G401 (cell line): ENCODE measurements at regions not wholly inside any gene's neighbourhood (a gene's known extent, or its start where the extent isn't known, plus 50 kb on each side); places are given as distances from the start of the nearest gene placed in this dataset.
A peak's percentile ranks its signal among the peaks of the same experiment; 100 is the strongest.

Experiments used
- DNase-seq: peaks from one replicate; pipeline ENCODE4 v3.0.0-alpha.2; 2015; ENCODE audit warnings: low spot score
- in situ Hi-C: cut with HindIII; loops from 2 replicates; pipeline ENCODE4 v1.10.0; 2016; ENCODE audit warnings: low sequenced_read_pairs, mixed read lengths

DNA sequence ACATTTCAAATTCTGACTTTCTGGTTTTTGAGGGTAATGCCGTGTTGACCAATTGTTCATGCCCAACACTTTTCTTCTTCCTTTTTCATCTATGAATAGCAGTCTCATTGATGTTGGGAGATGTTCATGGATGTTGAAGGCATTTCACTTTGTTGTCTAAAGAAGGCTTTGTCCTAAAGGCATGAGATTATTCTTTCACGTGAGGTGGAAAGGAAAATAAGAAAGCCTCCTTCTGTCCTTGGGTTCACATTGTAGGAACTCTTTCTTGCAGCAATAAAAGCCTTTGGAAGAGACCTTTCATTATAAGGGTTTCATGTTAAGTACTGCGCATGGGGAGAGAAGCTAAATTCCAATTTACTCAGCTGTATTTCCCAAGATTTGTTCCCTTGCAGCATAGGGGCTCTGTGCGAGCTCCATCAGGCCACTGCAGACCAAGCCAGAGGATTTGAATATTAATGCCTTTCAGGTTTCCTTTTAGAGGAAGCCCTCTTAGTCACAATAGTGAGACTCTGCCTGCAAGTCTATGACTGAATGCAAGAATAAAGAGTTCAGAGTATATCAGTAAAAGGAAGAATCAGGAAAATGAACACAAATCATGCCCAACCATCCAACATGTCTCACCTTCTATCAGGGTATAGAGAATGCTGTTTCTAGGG is 274.6 kb downstream of the TMEM38B start:
- in situ Hi-C loops = no loop called here
- no peak for DNase-seq

DNA sequence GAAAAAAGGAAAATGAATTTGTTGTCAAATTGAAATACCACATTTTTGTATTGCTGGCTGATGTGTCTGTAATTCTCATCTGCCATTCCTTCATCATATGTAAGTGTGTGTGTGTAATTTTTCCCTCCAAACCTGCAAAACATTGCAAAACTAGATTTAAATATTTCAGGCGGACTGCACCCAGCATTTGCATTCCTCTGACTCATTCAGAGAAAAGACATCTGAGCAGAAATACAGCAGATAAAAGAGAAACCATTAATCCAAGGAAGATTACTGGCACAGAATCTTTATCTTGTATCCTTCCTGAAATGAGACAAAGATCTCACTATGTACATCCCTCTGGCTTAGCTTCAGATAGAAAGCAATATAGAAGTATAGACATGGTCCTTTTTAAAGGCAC is 275.3 kb downstream of the TMEM38B start:
- in situ Hi-C loops = no loop called here
- no peak for DNase-seq

DNA sequence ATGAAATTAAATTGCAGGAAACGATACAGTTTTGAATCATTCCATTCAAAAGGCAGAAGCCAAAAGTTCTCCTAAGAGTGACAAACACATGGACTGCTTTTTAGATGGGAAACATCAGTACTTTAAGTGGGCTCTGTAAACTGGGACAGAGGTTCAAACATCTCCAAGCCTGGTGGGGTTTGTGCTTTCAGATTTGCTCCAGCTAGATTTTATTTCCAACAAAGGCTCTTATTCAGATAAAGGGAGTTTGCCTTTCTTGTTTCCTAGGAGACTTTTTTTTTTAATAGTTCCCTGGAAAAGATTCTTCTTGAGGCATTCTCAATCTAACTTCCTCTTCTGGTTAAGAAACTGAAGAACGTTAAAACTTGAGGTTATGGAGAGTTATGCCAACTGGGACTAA is 277.6 kb downstream of the TMEM38B start:
- no peak for DNase-seq
- in situ Hi-C loops = no loop called here

DNA sequence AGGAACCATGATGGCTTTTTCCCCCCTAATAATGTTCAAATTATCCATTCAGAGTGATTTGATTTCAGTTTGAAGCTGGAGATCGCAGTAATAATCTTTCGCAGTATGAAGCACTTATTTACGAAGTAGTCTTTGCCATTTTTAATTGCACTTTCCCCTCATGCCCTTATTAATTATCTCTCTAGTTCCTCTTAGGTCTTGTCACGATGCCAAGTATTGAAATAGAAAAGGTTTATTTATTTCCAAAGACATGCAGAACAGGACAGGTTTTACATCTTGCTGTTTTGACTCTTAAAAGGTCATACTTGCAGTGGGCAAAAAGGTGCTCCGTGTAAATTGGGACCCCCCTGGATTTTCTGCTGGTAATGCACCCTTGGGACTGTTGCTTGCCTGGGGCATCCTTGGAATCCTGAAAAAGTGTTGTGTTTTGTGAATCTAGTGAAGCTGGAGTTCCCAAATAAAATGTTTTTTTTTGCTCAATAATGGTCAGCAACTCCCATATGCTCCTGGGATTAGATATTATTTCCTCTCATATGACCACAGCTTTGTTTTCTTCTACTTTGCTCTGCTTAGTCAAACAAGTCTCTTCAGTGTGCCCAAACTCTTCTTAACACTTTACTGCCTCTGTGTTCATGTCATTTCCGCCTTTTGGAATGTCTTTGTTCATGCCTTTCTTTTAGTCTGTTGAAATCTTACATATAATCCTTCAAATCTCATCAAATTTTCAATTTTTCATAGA is 278.3 kb downstream of the TMEM38B start:
- DNase-seq = no peak
- in situ Hi-C loops = no loop called here

DNA sequence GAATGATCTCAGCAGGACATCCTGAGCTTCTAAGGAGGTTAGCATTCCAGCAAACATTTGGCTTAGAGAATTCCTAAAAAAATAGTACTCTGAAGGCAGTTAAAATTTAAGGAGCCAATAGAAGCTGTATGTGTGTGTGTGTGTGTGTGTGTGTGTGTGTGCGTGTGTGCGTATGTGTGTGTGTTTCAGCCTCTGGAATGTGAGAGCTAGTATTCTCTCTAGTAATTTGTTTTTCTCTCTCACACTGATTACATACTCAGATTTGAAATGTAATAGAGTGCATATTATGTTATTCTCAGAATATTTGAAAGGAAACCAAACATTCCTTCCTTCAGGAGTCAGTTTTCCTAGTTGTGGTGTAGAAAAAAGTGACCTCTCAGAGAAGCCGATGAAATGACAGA is 279.6 kb downstream of the TMEM38B start:
- DNase-seq = no peak
- in situ Hi-C loops = no loop called here

DNA sequence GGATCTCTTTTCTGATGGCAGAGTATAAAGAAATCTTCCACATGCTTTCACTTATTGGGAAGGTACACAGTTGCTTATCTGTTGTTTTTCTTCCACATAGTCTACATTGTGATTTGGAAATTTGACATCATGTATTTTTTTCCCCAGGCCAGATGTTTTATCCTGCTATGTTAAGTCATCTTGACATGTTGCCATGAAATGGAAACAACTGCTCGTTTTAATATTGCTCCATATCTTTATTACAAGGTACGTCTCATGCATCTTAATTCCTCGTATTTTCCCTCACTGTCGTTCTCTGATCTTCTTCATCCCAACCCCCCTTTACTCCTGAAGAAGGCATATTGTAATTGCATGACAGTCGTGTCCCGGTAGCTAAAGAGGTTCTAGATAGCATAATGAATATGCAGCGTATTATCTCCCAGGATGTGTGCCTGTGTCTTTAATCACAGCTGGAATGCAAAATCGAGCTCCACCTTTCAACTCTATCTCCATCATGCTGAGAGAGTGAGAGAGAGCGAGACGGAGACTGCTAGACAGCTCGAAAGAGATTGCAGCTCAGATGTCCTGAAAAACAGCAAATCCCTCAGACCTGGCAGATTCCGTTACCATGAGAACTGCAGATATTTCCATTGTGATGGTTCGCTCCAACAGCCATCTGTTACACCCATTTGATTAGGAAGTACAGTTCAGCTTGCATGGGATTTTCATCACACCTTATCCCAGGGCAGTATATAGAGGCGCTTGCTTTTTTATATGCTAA is 281.7 kb downstream of the TMEM38B start:
- in situ Hi-C loops = no loop called here

DNA sequence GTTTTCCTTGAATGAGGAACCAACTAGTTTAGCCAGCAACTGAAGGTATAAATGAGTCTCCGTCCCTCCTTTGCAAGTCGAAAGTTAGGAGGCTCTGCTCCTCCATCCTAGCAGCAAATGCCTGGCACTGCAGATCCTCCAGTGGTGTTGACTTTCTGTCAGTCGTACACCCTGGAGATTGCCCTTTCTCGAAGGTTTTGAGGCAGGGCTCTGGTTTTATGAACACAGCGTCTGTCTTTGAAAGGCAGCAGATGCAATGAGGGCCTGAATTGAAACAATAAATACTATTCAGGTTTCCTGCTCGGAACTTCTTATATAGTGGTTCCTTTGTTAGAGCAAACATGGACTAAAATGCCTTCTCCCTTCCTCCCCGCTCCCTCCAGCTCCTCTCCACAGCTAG is 284.0 kb downstream of the TMEM38B start:
- no peak for DNase-seq
- in situ Hi-C loops = no loop called here

More for the DNA sequence above, 281.7 kb downstream of the TMEM38B start:
- peak; percentile 83 for DNase-seq

DNA sequence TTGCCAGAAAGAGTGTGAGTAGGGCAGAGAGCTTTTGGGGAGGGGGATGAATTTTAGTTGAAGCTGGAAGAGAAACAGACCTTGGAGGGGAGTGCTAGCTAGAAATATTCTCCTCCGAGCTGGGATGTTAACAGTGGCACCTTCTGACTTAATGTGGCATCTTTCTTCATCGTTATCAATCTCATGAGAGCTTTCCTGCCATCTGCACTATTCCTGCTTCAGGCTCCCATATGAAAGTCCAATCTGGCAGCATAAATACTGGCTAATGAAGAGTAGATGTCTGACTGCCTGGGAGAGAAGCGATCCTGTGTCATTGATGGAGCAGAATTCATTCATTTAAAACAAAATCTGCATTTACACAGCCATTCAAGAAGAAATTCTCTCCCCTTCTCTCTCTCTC is 284.5 kb downstream of the TMEM38B start:
- DNase-seq = no peak
- in situ Hi-C loops = no loop called here

DNA sequence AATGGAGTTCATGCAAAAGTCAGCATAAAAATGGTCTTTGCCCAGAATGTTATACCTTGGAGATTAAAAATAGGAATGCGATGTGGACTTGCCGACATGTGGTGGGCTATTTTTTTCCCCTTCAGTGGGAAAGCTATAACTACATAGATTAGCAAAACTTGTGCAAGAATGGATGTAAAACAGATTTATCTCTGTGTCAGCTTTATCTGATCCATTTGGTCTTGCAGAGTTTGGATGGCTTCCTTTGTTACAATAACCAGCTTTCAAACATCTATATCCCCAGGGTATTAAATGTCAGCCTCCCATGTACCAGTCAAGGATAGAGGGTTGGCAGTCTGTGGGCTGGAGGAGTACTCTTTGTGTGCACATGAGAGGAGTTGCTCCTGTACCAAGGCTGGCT is 284.9 kb downstream of the TMEM38B start:
- in situ Hi-C loops = no loop called here
- DNase-seq = no peak

DNA sequence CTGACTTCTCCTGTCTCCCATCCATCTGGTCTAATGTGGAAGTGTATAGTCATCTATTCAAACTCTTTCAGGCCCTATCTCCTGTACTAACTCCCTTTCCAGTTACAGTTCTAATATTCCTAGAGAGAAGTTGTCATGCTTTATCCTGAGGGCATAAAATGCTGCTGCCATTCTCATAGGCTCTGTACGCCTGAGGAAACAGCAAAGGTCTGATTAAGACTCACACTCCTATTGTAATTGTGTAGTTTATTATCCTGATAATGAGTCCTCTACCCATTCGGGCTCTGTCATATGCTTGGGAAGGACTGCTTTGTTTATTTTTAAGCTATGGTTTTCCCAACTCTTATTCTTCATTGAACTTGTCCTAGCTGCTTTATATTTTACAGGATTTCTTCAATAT is 290.4 kb downstream of the TMEM38B start:
- in situ Hi-C loops = no loop called here

DNA sequence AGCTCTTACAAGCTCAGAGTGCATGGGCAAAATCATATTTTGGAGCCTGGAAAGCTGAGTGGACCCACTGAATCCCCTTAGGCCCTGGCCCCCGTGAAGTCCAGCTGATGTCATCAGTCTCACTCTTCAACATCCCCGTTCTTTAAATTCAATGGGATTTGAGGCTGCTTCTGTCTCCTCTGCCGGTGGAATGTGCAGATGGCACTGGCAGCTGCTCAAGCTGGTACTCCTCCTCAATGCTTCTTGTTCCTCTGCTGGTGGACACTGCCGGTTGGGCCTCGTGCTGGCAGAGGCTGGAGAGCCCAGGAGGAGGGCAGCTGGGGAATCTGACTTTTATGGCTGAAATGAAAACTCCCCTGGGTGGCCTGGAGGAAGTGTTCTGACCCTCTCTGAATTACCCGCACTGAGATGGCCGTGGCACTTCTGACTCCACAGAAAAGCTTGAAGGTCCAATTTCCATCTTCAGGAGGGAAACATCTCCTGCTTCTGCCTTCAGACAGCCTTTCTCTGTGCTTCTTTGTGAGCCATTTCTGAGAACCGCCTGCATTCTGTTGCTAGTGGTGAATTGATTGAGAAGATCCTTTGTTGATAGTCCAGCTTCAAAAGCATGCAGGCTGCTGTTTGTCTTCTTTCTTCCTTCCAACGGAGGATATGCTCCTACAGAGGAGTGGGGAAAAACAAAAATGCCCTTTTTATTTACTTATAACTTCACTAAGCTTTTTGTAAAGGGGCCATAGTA is 298.9 kb downstream of the TMEM38B start:
- in situ Hi-C loops = no loop called here
- DNase-seq = peak; percentile 34

More for the DNA sequence above, 290.4 kb downstream of the TMEM38B start:
- DNase-seq = no peak

DNA sequence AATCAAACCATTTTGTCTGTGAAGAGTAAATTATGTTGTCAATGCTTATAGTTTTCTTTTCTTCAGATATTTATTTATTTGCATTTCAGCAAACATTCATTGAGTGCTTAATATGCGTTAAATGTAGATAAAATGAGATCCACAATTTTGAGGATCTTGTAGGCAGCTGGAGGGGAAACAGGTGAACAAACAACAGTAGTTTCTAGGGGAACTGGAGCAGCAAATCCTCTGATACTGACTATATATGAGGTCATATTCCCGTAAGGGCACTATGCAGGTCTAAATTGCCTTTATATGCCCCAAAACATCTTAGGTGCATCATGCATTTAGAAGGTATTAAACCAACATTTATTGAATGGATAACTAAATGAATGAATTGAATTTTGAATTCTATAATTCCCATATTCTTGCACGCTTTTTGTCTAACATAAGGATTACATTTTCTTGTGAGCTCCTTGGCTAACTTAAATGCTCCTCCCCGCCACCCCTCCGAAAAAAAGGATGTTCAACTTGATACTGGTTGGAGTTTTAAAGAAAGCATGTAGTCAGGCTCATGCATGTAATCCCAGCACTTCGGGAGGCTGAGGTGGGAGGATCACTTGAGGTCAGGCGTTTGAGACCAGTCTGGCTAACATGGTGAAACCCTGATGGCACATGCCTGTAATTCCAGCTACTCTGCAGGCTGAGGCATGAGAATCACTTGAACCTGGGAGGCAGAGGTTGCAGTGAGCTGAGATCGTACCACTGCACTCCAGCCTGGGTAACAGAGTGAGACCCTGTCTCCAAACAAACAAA is 299.8 kb downstream of the TMEM38B start:
- in situ Hi-C loops = no loop called here
- DNase-seq = no peak

DNA sequence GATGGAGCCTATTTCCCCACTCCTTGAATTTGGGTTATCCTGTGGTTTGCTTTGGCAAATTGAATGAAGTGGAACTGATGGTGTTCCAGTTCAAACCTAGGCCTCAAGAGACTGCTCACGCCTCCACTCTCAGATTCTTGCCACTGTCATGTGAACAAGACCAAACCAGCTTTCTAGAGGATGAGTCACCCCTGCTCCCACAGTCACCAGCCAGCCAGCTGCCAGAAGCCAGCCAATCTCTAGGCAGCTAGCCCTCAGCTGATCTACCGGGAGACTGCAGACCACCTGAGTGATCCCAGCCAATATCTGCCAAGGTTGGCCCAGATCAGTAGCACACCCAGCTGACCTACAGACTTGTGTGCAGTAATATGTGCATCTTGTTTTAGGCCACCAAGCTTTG is 300.6 kb downstream of the TMEM38B start:
- DNase-seq = no peak
- in situ Hi-C loops = no loop called here

DNA sequence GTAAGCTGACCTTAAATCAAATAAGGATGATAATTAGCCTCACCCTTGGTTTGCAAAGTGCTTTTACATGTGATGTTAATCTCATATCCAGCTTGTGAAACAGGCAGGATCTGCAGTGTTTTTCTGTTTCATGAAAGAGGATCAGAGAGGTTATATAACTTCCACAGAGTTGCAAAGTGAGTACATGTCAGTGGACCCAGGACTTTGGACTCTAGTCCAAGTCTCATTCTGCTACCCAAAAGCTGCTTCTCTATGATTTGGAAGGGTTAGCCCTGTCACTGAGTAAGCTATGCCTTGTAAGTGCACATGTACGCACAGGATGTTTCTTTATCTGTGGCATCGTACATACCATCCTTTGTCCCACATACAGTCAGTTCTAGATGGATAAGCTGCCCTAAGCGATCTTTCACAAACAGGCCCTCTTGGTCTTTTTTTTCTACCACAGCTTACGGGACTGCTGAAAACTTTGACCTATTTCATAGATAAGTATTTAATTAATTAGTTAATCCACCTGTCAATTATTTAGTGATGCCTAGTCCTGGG is 322.9 kb downstream of the TMEM38B start:
- in situ Hi-C loops = no loop called here
- no peak for DNase-seq

DNA sequence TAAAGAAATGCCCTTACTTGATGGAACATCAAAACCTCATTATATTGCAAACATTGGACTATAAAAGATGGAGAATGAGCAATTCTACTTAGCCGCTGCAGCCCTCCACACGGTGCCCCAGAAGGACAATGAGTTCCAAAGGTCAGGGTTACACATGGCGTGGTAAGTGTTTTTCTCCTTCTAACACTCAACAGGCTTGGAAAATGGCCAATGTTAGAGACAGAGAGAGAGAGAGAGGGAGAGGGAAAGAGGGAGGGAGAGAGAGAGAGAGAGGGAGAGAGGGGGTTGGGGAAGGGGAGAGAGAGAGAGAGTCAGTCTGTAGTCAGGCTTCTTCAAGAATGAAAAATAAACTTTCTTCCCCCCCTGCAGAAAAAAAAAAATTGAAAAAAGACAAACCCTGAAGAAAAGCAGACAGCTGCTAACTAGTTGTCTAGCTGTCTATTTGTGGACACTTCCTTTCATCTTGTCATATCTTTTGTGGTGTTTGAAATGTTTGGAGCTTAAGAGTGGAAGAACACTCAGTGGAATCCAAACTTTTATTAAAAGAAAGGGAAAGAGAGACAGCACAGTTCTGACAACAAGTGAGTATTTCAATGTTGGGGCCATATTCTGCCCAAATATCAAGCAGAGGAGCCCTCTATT is 324.8 kb downstream of the TMEM38B start:
- no peak for DNase-seq
- in situ Hi-C loops = no loop called here

DNA sequence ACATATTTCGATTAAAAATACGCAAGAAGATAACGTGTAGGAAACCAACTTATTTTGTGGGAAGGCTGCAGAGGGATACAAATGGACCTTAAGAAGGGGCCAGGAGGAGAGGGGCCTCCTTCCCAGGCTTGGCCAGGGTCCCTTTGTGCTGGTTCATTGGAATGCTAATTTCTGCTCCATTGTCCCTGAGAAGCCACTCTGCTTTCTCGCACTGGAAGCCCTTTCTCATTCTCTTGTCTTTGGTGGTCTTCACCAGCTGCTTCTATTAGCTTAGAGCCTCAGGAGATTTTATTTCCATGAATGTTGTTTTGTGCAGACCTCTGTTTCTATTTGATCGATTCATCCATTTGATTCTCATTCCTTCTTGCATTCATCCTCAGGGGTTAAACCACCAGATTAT is 325.4 kb downstream of the TMEM38B start:
- in situ Hi-C loops = no loop called here
- DNase-seq = no peak

DNA sequence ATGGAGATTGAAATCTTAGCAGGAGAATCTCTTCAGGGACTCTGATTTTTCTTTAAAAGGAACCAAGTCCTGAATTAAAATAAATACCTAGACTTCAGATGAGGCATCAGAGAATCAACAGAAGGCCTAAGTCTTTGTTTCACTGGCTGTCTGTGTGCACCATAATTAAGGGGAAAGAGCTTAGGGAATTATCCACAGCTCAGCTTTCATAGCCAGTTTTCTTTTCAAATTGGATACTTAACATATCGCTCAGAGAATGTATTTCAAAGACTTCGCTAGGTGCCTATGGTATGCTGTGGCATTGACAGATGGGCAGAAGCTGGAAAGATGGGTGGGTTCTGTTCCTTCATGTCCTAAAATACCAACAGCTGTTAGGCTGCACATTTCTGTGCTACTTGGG is 325.8 kb downstream of the TMEM38B start:
- in situ Hi-C loops = no loop called here
- no peak for DNase-seq

DNA sequence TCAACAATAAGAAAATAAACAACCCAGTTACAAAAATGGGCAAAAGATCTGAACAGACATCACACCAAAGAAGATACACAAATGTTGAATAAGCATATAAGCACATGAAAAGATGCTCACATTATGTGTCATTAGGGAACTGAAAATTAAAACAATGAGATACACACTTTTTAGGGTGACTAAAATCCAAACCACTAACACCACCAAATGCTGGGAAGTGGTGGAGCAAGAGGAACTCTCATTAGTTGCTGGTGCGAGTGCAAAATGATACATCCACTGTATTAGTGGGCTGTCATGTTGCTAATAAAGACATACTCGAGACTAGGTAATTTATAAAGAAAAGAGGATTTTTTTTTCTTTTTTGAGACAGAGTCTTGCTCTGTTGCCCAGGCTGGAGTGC is 329.1 kb downstream of the TMEM38B start:
- DNase-seq = no peak
- in situ Hi-C loops = no loop called here
